GM21360 (cell line): ENCODE measurements at regions not wholly inside any gene's neighbourhood (a gene's known extent, or its start where the extent isn't known, plus 50 kb on each side); places are given as distances from the start of the nearest gene placed in this dataset.
"Not testable (repeated sequence)": the region's sequence is repeated elsewhere in the genome, so short reads cannot be mapped to it uniquely, and the experiment has no call there.

Source experiments
- ATAC-seq: cut with Tn5 transposase; IDR thresholded peaks from one replicate; pipeline ENCODE4 v1.9.1; 2021; ENCODE audit warnings: mild to moderate bottlenecking, moderate library complexity; ENCODE audit not compliant: unreplicated experiment

DNA sequence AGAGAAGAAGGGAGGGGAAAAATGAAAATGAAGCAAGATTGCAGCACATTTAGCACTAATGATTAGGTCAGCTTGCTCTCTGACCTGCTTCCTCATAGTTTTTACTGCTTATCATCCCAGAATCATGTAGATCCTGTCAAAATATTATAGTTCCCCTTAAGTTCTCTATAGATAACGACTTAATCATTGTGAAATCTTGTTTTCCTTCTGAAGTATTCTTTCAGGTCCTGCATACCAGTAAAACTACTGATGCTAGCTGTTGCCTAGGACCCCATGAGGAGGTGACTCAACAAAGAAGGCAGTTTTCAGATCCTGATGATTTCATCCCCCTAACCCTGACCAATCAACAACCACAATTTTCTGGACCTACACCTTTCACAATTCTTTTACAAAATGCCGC is 1131.7 kb downstream of the SLITRK5 start:
- ATAC-seq, result no peak

DNA sequence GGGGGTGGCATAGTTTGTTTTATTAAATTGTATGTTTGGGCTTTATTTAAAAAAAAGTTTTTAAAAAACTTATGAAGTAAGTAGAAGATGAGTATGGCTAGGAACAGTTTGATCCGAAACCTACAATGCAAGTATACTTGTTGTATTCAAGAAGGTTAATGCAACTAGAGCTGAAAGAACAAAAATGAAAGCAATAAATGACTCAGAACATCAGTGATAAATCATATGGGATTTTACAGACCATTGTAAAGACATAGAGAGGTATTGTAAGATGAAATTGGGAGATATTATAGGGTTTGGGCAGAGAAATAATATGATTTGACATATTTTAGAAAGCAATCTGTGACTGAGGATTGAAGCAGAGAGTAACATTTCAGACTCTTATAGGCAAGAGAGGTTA is 1135.3 kb downstream of the SLITRK5 start:
- ATAC-seq, result no peak

DNA sequence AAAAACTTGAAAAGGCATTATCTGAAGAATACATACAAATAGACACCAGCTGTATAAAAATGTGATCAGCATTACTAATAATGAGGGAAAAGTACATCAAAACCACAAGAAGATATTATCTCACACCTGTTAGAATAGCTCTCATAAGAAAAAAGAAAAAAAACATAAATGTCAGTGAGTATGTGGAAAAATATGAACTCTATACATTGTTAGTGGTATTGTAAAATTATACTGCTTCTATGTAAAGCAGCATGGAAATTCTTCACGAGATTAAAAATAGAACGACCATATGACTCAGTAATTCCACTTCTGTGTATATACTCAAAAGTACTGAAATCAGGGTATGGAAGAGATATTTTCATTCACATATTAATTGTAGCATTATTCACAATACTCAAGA is 1146.4 kb downstream of the SLITRK5 start:
- no peak for ATAC-seq

DNA sequence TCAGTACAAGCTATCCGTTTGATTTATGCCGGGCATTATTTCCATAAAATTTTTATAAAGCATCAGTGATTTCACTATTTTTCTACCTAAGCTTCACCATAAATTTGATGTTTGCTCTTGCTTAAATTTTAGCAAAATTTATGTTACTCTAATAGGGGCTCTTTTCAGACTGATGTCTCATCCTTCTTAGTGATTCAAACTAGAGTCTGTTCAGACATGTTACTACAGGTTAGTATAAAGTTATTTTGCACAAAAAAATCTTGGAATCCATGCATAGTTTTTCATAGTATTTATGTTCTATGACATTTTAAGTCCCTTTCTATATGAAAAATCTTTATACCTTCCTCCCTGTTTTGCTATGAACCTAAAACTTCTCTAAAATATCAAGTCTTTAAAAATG is 1151.9 kb downstream of the SLITRK5 start:
- ATAC-seq, result no peak

DNA sequence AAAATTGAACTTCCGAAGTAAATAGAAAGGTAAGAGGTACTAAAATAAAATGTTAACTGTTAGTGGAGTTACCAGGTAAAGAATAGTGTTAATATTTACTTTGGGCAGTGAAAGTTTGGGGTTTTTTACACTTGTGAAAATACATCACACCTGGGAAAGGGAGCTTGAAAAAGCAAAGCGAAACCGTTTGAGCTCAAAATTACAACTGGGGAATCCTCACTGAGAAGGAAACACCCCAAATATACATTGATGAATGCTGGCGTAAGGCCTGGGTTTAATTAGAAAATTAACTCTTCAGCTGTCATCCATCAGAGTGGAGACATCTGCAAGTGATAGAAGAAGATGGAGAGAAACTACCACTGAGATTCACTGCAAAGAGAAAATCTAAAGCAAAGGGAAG is 1153.0 kb downstream of the SLITRK5 start:
- ATAC-seq, result no peak

DNA sequence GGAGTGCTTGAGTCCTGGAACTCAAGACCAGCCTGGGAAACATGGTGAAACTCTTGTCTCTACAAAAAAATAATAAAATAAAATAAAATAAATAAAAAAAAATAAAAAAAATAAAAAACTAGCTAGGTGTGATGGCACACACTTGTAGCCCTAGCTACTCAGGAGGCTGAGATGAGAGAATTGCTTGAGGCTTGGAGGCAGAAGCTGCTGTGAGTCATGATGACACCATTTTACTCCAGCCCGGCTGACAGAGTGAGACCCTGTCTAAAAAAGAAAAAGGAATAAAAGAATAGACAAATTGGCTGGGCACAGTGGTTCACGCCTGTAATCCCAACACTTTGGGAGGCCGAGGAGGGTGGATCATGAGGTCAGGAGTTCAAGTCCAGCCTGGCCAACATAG is 1168.9 kb downstream of the SLITRK5 start:
- no peak for ATAC-seq

DNA sequence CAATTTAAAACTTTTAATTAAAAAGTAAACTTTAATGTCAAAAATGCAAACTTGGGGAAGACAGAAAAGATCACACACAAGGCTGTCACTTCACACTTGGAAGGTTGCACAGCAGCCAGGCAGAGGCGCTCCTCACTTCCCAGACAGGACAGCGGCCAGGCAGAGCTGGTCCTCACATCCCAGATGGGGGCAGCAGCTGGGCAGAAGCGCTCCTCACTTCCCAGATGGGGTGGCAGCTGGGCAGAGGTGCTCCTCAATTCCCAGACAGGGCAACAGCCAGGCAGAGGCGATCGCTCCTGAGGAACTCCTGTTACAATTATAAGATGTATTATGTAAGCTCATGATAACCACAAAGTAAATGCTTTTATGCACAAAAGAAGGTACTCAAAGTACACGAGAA is 1181.1 kb downstream of the SLITRK5 start:
- ATAC-seq, result not testable (repeated sequence)

DNA sequence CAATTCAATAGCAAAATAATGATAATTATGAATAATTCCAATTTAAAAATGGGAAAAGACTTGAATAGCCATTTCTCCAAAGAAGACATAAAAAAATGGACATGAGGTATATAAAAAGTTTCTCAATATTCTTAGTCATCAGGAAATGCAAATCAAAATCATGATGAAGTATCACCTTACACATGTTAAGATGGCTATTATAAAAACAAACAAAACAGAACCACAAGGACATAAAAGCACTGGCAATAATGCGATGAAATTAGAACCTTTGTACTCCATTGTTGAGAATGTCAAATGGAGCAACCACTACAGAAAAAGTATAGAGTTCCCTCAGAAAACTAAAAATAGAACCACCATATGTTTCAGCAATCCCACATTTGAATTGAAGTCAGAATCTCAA is 1186.1 kb downstream of the SLITRK5 start:
- ATAC-seq, result no peak

DNA sequence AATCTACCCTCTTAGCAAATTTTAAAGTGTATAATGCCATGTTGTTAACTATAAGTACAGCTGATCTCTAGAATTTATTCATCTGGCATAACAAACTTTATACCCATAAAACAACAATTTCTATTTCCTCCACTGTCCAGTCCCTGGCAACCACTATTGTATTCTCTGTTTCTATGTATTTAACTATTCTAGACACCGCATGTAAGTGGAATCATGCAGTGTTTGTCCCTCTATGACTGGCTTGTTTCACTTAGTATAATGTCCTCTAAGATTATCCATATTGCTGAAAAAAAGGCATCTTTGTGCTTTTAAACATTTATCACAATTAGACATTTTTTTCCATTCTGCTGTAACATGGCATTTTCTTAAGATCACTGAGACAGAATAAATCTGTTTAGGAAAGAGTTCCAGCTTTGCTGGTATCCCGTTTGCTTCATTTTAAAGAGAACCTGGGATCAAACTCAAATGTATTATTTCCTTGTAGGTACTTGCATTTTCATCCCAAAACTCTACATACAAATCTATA is 1191.0 kb downstream of the SLITRK5 start:
- no peak for ATAC-seq

DNA sequence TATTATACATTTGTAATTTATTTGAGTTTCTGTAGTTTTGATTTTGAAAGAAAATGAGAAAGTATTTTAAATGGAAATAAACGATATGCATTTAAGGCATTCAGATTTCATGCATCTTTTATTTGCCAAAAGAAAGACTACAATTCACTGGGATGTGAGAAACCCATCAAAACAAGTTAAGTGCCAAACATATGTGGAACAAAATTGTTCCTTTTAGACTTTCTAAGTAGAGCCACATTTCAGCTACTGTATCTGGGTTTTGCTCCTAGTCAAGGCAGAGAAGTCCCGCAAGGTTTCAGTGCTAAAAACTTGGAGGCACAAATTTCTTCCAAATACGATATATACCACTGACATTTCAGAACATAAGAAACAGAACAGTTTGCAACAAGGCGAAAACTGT is 1191.9 kb downstream of the SLITRK5 start:
- ATAC-seq, result no peak

DNA sequence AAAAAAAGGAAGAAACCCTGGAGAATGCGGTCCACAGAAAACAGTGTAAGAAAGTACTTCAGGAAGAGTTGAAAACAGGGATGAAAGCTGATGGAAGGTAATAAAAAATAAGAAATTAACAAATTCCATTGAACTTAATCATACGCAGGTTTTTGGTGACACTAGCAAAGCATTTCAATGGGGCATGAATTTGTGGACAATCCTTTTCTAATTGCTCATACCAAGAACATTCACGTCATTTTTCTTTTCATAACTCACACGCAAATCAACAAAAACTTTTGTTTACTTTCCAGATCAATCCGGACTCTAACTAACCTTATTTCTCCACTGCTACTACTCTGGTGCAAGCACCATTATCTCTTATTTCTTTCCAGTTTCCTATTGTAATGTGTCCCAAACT is 1195.0 kb downstream of the SLITRK5 start:
- no peak for ATAC-seq

DNA sequence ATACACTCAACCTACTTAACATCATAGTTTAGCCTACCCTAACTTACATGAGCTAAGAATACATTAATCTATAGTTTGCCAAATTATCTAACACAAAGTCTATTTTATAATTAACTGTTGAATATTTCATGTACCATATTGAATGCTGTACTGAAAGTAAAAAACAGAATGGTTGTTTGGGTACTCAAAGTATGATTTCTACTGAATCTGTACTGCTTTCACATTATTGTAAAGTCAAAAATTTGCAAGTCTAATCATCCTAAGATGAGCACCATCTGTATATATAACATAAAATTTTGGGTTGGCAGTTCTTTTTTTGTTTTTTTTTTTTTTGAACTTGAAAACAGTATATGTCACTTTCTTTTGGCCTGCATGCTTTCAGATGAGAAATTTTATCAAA is 1212.6 kb downstream of the SLITRK5 start:
- no peak for ATAC-seq

DNA sequence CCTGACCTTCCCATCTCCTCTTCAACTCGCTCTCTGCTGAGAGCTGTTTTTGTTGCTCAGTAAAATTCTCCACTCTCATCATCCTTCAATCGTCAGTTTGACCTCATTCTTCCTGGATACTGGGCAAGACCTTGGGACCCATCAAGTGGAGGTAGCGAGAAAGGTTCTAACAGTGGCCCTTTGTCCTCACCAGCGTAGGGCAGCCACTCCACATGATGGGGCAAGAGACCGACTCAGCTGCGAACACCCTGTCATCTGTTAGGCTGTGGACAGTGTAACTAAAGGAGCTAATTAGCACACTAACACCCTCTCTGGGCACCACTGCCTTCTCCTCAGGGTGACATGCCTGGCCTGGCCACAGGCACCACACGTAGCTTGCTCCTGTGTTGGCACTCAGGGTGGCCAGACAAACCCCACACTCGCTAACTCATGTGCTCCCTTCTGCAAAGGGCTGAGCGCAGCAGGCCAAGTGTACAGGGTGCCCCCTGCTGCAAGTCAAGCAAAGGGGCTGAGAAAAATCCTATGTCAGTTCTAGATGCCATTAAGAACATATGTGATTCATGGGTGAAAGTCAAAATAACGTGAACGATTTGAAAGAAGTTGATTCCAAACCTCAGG is 1216.0 kb downstream of the SLITRK5 start:
- no peak for ATAC-seq

DNA sequence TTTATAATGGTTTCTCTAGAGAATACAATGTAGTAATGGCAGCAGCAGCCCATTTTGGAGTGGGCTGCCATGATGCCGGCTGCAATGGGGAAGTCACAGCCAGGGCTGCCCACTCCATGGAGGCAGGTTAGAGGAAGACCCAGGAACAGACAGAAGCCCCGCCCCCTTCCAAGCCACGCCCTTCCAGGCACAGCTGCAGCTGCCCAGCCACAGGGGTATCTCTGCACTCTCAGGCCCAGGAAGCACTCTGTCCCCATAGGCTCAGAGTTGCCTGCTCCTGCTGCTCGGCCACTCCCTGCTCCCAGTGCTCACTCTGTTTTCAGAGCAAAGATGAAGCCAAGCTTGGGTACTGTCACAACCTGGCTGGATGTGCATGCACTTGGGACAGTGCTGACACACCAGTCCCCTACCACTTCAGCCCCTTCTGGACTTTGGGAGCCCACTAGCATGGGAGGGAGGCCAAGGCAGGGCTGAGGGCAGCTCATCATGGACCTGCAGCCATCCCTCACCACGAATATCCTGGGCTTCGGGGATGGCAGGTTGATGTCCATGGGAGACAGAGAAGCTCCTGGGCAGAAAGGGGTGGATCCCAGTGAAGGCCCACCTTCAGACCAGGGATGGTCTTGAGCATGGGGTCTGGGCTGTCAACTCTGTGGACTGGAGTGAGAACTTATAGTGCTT is 1224.2 kb downstream of the SLITRK5 start:
- no peak for ATAC-seq

DNA sequence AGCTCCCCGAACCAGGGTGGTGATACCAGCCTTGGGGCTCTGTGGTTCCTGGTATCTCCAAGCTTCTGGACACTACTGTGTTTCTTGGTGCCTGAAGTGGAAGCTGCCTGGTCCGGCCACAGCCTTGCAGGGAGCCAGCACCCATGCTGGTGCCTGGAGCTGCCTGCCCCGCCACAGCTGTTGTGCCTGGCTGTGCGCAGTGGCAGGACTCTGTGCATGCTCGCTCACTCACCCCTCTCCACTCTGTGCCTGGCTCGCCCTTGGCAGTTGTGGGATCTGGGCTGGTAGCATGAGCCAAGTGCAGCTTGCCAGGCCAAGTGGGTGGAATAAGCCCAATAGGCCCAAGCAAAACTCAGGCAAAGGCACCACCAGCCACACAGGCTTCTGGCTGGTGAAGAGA is 1225.3 kb downstream of the SLITRK5 start:
- ATAC-seq, result no peak

DNA sequence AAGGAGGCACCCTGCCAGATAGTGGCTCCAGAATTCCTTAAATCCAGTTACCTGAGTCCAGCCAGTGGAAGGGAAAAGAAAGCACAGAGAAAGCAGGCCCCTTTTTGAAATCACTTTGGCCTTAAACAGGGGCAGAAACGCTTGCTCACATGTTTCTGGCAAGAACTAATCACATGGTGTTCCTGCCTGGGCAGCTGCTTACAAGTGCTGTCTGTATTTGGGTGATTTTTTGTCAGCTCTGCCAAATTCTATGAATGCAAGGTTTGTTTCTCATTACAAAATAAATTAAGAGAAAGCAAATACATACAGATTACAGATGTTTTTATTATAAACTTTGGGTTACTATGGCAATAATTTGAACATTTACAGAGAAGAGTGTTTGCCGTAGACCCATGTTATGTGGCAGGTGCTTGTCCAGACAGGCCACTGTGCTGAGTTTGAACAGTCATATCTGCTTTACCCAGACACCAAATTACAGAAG is 1237.8 kb downstream of the SLITRK5 start:
- no peak for ATAC-seq

DNA sequence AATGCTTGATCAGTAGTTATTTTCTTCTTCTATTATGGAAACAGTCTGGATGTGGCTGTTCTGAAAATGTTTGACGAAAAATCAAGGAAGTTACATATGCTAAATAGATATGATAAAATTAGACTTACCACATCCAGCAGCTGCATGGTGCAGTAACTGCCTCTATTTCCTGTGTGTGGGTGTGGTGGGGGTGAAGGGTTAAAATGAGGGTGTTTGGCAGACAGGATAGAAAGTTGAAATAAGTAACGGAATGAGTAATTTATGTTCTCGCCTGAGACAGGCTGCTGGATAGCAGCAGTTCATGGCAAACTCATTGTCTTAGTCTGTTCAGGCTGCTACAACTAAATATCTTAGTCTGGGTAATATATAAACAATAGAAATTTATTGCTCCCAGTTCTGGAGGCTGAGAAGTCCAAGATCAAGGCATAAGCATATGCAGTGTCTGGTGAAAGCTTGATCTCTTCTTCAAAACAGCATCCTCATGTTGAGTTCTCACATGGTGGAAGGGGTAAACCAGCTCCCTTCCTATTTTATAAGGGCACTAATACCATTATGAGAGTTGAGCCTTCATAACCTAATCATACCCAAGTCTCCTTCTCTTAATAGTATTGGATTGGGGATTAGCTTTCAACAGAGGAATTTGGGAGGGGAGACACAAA is 1248.9 kb downstream of the SLITRK5 start:
- ATAC-seq, result peak; percentile 94

DNA sequence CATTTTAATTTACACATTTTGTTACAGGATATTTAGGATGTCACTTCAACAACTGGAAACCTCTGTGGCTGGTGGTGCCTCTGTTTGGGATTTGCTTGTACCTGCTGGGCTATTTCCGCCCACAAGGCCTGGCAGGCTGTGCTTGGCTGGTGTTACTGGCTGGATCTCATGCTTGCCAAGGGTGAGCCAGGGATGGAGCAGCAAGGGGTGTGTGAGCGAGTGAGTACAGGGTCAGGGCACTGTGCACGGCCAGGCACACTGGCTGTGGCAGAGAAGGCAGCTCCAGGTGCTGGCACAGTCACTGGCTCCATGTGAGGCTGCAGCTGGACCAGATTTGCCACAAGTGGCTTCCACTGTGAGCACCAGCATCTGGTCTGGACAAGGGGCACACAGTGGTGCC is 1254.8 kb downstream of the SLITRK5 start:
- no peak for ATAC-seq

DNA sequence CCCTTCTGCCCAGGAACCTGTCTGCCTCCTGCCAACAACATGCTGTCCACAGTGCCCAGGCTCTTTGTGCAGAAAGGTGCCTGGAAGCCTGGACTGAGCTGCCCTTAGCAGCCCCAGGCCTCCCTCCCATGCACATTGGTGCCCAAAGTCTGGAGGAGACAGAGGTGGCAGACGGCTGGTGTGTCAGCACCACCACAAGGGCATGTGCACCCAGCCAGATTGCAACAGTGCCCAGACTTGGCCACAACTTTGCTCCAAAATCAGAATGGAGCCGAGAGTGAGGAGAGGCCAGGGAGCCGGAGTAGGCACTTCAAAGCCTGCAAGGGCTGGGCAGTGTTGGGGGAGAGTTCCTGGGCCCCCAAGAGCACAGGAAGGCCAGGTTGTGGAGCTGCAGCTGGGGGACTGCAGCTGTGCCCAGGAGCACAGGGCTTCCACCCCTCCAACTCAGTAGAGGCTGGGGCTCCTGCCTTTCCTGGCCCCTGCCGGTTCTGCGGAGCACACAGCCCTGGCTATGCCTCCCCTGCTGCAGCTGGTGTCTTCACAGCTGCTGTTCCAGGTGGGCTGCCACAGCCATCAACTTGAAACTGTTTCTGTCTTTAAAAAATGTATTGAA is 1255.8 kb downstream of the SLITRK5 start:
- ATAC-seq, result no peak

DNA sequence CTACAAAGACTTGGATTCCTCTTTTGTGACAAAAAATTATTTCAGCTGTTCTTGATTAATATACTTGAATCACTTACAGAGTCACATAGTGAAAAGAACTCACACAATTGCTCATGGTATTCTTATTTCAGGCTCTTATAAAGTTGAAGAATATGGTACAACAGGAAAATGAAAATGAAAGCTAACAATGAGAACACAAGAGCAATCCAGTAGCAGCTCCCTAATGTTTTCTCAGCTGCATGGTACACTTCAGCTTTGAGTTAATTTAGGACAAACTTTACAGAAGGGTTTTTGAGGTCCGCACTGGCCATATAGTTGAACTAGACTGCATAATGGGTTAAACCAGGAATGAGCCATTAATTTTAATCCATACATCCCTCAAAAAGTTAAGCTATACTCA is 1261.8 kb downstream of the SLITRK5 start:
- no peak for ATAC-seq

DNA sequence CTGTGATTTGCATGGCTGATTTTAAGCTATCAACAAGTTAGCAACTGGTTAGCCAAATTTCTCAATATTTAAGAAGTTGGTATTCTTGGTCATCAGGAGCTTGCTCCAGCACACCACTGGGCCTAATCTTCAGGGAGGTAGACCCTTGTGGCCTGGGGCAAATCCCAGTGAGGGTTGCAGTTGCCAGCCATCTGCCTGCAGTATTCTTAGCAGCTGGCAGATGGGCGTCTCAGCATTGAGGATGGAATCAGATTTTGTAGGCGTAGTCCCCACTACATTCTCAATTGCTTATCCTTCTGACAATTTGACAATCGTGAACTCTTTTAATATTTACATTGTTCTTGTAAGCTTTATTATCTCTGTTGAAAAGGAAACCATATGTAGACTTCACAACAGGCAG is 1266.2 kb downstream of the SLITRK5 start:
- no peak for ATAC-seq

DNA sequence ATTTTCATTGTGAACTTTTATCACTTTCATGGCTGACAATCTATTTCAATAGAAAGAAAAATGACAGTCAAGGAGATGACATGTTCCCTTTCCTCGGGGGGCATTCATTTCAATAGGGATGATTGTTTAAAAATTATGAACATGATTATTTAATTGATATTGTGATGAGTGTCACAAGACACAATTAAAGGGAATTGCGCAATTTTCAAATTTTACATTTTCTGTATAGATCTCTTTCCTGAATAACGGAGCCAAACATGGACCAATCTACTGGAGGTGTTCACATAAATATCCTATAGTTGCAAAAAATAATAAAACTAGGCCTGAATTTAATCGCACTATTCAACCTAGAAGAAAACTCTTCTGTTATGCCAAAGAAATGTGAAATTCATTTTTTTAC is 1274.6 kb downstream of the SLITRK5 start:
- no peak for ATAC-seq
